Fibroblast of lung (primary cell): ENCODE measurements at regions not wholly inside any gene's neighbourhood (a gene's known extent, or its start where the extent isn't known, plus 50 kb on each side); places are given as distances from the start of the nearest gene placed in this dataset.

ENCODE experiments used
- EZH2 ChIP-seq: IDR thresholded peaks from 2 replicates; pipeline ENCODE4 v1.5.1; 2012; ENCODE audit warnings: low read length, control low read depth, mild to moderate bottlenecking; ENCODE audit errors: missing control alignments
- TF ChIP-seq, protein P1 (sequence below), 2 donors: IDR thresholded peaks in 1 of 2; conservative IDR thresholded peaks in 1 of 2; 1 replicate in 1 of 2; 2 replicates in 1 of 2; pipeline ENCODE4 v1.5.1; 2011 to 2012; ENCODE audit warnings: low read length in 2 of 2, control low read depth in 1 of 2, inconsistent platforms in 1 of 2, low read depth in 1 of 2, mild to moderate bottlenecking in 1 of 2

- TF ChIP-seq, protein P1, sequence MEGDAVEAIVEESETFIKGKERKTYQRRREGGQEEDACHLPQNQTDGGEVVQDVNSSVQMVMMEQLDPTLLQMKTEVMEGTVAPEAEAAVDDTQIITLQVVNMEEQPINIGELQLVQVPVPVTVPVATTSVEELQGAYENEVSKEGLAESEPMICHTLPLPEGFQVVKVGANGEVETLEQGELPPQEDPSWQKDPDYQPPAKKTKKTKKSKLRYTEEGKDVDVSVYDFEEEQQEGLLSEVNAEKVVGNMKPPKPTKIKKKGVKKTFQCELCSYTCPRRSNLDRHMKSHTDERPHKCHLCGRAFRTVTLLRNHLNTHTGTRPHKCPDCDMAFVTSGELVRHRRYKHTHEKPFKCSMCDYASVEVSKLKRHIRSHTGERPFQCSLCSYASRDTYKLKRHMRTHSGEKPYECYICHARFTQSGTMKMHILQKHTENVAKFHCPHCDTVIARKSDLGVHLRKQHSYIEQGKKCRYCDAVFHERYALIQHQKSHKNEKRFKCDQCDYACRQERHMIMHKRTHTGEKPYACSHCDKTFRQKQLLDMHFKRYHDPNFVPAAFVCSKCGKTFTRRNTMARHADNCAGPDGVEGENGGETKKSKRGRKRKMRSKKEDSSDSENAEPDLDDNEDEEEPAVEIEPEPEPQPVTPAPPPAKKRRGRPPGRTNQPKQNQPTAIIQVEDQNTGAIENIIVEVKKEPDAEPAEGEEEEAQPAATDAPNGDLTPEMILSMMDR (conservative IDR thresholded peaks at IDR 0.05 in 1 of 2, IDR thresholded peaks at IDR 0.05 in 1 of 2; ENCODE audit: low read depth in 1 of 2, low read length in 2 of 2), result no peak
- TF ChIP-seq EZH2, result no peak
Measured at GRCh38 chr10:129111922-129112321, 355.1 kb upstream of the MGMT start.
